Left lung (tissue), 4 donors: ENCODE measurements at regions not wholly inside any gene's neighbourhood (a gene's known extent, or its start where the extent isn't known, plus 50 kb on each side); places are given as distances from the start of the nearest gene placed in this dataset.

Experiments
- ATAC-seq: fragments of 200-7000 bp; cut with Tn5 transposase; one replicate; pipeline ENCODE4 v1.9.1; 2020; ENCODE audit warnings: moderate library complexity
- DNase-seq, 4 donors: peaks; one replicate each; pipeline ENCODE4 v3.0.0-alpha.2; 2013 to 2020
- H3K27ac ChIP-seq, 2 donors: fragments of 200-600 bp; sonication (generic) in 1 of 2; one replicate each; pipeline versions ENCODE4 v1.5.0 to v1.8.0; 2020 to 2021
- H3K27me3 ChIP-seq, 2 donors: fragments of 200-600 bp; sonication (generic) in 1 of 2; one replicate each; pipeline versions ENCODE4 v1.5.0 to v1.8.0; 2020 to 2021
- H3K36me3 ChIP-seq, 2 donors: fragments of 200-600 bp; sonication (generic) in 1 of 2; one replicate each; pipeline versions ENCODE4 v1.5.0 to v1.8.0; 2020 to 2021
- H3K4me1 ChIP-seq, 2 donors: fragments of 200-600 bp; one replicate each; pipeline ENCODE4 v1.8.0; 2021
- H3K4me3 ChIP-seq, 2 donors: fragments of 200-600 bp; sonication (generic) in 1 of 2; one replicate each; pipeline versions ENCODE4 v1.5.0 to v1.8.0; 2020 to 2021; ENCODE audit warnings: mild to moderate bottlenecking in 1 of 2
- H3K9me3 ChIP-seq, 2 donors: fragments of 200-600 bp; sonication (generic) in 1 of 2; one replicate each; pipeline versions ENCODE4 v1.5.0 to v1.8.0; 2020 to 2021
- intact Hi-C, 2 donors: fragments of 100-400 bp; cut with DNase I; formaldehyde crosslinking; loops; one replicate each; pipeline versions ENCODE4 v1.11.2 to v1.14.2; 2022
- TF ChIP-seq, protein P1 (sequence below), 2 donors: fragments of 200-600 bp; sonication (generic) in 1 of 2; IDR thresholded peaks; one replicate each; pipeline versions ENCODE4 v1.5.0 to v1.8.0; 2021; ENCODE audit warnings: antibody characterized with exemption in 2 of 2
- donor health status: DM: no; HTN: yes; CAD: no.
- donor health status: DM: no; HTN: no; CAD: no.

DNA sequence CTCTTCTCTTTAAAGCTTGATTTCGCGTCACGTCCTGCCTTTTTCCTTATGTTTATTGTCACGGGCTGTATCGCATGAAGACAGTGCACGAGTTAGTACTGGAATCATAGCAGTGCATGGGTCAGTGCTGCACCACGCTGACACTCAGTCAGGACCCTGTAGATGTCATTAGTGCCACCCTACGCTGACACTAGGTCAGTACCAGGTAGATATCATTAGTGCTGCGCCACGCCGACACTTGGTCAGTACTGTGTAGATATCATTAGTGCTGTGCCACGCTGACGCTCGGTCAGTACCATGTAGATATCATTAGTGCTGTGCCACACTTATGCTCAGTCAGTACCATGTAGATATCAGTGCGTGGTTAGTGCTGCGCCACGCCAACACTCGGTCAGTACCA lies 106.2 kb upstream of the ZNF469 start:
- H3K27ac ChIP-seq: no peak overlapping the region
- H3K4me3 ChIP-seq: no peak overlapping the region
- TF ChIP-seq, protein P1, sequence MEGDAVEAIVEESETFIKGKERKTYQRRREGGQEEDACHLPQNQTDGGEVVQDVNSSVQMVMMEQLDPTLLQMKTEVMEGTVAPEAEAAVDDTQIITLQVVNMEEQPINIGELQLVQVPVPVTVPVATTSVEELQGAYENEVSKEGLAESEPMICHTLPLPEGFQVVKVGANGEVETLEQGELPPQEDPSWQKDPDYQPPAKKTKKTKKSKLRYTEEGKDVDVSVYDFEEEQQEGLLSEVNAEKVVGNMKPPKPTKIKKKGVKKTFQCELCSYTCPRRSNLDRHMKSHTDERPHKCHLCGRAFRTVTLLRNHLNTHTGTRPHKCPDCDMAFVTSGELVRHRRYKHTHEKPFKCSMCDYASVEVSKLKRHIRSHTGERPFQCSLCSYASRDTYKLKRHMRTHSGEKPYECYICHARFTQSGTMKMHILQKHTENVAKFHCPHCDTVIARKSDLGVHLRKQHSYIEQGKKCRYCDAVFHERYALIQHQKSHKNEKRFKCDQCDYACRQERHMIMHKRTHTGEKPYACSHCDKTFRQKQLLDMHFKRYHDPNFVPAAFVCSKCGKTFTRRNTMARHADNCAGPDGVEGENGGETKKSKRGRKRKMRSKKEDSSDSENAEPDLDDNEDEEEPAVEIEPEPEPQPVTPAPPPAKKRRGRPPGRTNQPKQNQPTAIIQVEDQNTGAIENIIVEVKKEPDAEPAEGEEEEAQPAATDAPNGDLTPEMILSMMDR (IDR thresholded peaks at IDR 0.05): no peak
- no peaks in the 10 kb centered on the region for H3K4me1 ChIP-seq
- peaks cover 0 to 8% of the 10 kb centered on the region in 2 donors for H3K9me3 ChIP-seq
- ATAC-seq: no peak
- H3K27me3 ChIP-seq: peaks cover 0 to 8% of the 10 kb centered on the region in 2 donors
- intact Hi-C loops: no loop called here
- H3K36me3 ChIP-seq: no peaks in the 10 kb centered on the region
- no peak for DNase-seq

DNA sequence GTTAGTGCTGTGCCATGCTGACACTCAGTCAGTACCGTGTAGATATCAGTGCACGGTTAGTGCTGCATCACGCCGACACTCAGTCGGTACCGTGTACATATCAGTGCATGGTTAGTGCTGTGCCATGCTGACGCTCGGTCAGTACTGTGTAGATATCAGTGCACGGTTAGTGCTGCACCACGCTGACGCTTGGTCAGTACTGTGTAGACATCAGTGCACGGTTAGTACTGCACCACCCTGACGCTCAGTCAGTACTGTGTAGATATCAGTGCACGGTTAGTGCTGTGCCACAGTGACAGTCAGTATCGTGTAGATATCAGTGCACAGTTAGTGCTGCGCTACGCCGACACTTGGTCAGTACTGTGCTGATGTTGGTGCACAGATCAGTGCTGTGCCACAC lies 102.8 kb upstream of the ZNF469 start:
- no peaks in the 10 kb centered on the region for H3K4me1 ChIP-seq

DNA sequence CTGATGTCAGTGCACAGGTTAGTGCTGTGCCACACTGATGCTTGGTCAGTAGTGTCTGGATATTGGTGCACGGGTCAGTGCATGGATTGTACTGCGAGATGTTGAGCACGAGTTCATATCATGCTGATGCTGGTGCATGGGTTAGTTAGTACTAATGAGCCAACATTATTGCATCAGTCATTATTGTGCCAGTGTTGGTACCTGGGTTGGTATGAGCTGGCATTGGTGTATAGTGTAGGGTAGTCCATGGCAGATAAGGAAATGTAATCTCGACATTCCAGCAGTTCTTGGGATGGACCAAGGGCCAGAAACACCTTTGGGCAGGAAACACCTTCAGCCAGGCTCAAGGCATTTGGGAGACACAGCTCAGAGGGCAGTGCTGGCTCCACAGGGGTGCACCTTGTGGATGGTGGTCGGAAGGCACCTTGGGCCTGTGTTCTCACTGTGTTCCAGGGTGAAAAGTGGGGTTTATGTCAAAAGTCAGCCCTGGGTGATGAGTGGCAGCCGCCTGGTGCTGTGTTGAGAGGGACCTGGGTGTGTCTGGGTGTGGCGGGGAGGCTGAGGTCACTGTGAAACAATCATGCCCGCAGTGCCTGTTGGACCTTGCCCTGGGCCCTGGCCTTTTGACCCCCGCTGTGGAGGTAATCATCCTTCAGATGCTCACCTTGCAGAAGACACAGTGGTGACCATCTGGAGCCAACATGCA lies 100.7 kb upstream of the ZNF469 start:
- no peaks in the 10 kb centered on the region for H3K4me1 ChIP-seq
- intact Hi-C loops: no loop called here
- no peak for ATAC-seq
- DNase-seq: peak in 1 of 4 donors; percentile 41
- H3K9me3 ChIP-seq: peaks cover 0 to 26% of the 10 kb centered on the region in 2 donors
- TF ChIP-seq, protein P1 (IDR thresholded peaks at IDR 0.05): no peak
- no peak overlapping the region for H3K4me3 ChIP-seq
- H3K27ac ChIP-seq: no peak overlapping the region
- no peaks in the 10 kb centered on the region for H3K36me3 ChIP-seq
- H3K27me3 ChIP-seq: peaks cover 0 to 8% of the 10 kb centered on the region in 2 donors

More for the DNA sequence above, 102.8 kb upstream of the ZNF469 start:
- ATAC-seq: no peak
- peaks cover 0 to 10% of the 10 kb centered on the region in 2 donors for H3K9me3 ChIP-seq
- DNase-seq: peak in 1 of 4 donors; percentile 31
- TF ChIP-seq, protein P1 (IDR thresholded peaks at IDR 0.05): no peak
- intact Hi-C loops: no loop called here
- H3K36me3 ChIP-seq: no peaks in the 10 kb centered on the region
- H3K27ac ChIP-seq: no peak overlapping the region
- H3K4me3 ChIP-seq: no peak overlapping the region
- peaks cover 0 to 9% of the 10 kb centered on the region in 2 donors for H3K27me3 ChIP-seq

DNA sequence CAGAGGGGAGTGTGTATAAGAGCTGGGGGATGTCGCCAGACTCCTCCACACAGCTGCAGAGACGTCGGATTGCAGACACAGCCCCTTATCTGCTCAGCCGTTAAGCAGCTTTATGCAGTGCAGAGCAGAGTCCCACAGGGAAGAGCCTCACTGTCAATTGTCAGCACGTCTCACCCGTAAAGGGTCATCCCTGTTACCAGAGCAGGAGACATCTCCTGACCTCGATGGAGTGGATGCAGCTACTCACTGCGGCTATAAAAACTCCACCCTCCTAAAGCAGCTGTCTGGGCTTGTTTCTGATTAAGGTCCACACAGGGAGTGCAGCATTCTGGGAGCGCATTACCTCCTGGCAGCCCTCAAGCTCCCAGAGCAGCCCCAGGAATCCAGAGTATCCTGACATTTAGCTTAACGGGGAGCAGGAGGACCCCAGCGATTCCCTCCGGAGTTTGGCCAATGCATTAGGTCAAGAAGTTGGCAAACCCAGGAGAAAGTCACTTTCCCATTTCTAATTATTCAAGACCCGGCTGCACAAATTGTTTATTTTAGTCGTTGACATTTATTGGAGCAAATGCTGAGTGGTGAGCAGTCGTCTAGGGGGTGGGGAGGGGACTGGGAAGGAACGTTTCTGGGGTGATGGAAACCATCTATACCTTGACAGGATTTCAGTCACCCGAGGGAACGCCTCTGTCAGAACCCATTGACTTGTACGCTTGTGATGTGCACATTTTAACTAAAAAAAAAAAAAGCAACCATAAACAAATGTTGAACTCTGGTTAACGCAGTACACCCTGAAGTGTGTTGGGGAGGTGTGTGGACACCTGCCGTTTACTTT lies 100.0 kb upstream of the ZNF469 start:
- peaks cover 0 to 33% of the 10 kb centered on the region in 2 donors for H3K9me3 ChIP-seq
- TF ChIP-seq, protein P1 (IDR thresholded peaks at IDR 0.05): no peak
- peak; percentile 43 for ATAC-seq
- no peaks in the 10 kb centered on the region for H3K36me3 ChIP-seq
- H3K4me1 ChIP-seq: no peaks in the 10 kb centered on the region
- intact Hi-C loops: no loop called here
- H3K4me3 ChIP-seq: no peak overlapping the region
- DNase-seq: no peak
- H3K27ac ChIP-seq: no peak overlapping the region
- H3K27me3 ChIP-seq: peaks cover 0 to 8% of the 10 kb centered on the region in 2 donors

DNA sequence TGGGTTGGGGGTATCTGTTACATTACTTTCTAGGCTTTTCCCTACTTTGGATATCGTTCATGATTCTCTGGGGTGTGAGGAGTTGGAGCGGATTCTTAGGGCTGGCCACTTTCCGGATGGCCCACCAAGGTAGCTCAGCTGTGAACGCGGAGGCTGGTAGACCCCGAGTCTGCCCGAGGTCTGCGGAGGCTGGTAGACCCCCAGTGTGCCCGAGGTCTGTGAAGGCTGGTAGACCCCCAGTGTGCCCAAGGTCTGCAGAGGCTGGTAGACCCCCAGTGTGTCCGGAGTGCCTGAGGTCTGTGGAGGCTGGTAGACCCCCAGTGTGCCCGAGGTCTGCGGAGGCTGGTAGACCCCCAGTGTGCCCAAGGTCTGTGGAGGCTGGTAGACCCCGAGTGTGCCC lies 99.2 kb upstream of the ZNF469 start:
- Histone ChIP-seq H3K27ac (no peak overlapping the region), H3K4me1 (no peaks in the 10 kb centered on the region), H3K4me3 (no peak overlapping the region), H3K9me3 (peaks cover 0 to 35% of the 10 kb centered on the region in 2 donors), H3K27me3 (peaks cover 0 to 8% of the 10 kb centered on the region in 2 donors), H3K36me3 (no peaks in the 10 kb centered on the region)
- ATAC-seq: no peak
- intact Hi-C loops: no loop called here
- TF ChIP-seq, protein P1 (IDR thresholded peaks at IDR 0.05): no peak
- peak in 1 of 4 donors; percentile 43 for DNase-seq
